ENCODE measurements at regions not wholly inside any gene's neighbourhood (a gene's known extent, or its start where the extent isn't known, plus 50 kb on each side); places are given as distances from the start of the nearest gene placed in this dataset.

DNA sequence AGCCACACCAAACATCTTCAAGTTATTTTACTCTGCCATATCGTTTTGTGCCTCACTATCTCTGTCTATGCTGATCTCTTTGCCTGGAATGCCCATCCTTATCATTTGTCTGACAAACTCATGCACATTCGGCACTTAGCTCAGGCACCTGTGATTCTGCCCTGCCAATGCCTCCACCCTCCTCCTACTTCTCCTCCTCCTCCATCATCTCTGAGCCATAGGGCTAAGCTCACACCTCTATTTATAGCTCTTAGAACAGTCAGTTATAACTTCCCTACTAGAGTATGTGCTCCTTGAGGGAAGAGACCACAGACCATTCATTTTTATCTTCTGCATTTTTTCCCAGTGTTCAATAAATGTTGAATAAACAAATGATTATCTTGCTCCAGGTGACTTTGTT is 51.2 kb upstream of the CDK13 start:
- Histone ChIP-seq H3K9me3 (ENCODE audit: low read length) (no peaks in the 10 kb centered on the region), H3K9ac (ENCODE audit: low read length) (no peak overlapping the region), H3K27me3 (ENCODE audit: insufficient read depth, low read length) (no peaks in the 10 kb centered on the region), H3K27ac (ENCODE audit: low read depth, low read length, poor library complexity, severe bottlenecking) (no peak overlapping the region), H3K4me2 (ENCODE audit: low read length) (no peak overlapping the region), H4K20me1 (ENCODE audit: insufficient read depth, low read length) (no peaks in the 10 kb centered on the region), H3F3A (ENCODE audit: insufficient read depth, low read length) (no peaks in the 10 kb centered on the region), H3K9me2 (ENCODE audit: low read depth, low read length) (no peaks in the 10 kb centered on the region), H3K79me2 (ENCODE audit: insufficient read depth, low read length) (no peaks in the 10 kb centered on the region), H2AFZ (ENCODE audit: low read length) (no peak overlapping the region), H3K36me3 (ENCODE audit: insufficient read depth, low read length) (no peaks in the 10 kb centered on the region), H3K4me1 (ENCODE audit: insufficient read depth, low read length, severe bottlenecking) (no peaks in the 10 kb centered on the region), H3K4me3 (ENCODE audit: low read depth, low read length, poor library complexity, severe bottlenecking) (no peak overlapping the region)
- TF ChIP-seq EZH2 (IDR thresholded peaks at IDR 0.05; ENCODE audit: borderline replicate concordance, low read length): no peak
- TF ChIP-seq, protein P1, sequence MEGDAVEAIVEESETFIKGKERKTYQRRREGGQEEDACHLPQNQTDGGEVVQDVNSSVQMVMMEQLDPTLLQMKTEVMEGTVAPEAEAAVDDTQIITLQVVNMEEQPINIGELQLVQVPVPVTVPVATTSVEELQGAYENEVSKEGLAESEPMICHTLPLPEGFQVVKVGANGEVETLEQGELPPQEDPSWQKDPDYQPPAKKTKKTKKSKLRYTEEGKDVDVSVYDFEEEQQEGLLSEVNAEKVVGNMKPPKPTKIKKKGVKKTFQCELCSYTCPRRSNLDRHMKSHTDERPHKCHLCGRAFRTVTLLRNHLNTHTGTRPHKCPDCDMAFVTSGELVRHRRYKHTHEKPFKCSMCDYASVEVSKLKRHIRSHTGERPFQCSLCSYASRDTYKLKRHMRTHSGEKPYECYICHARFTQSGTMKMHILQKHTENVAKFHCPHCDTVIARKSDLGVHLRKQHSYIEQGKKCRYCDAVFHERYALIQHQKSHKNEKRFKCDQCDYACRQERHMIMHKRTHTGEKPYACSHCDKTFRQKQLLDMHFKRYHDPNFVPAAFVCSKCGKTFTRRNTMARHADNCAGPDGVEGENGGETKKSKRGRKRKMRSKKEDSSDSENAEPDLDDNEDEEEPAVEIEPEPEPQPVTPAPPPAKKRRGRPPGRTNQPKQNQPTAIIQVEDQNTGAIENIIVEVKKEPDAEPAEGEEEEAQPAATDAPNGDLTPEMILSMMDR (IDR thresholded peaks at IDR 0.05; ENCODE audit: low read length): no peak

Data from OCI-LY1 (cell line).